Osteocyte (in vitro differentiated cells): ENCODE measurements at regions not wholly inside any gene's neighbourhood (a gene's known extent, or its start where the extent isn't known, plus 50 kb on each side); places are given as distances from the start of the nearest gene placed in this dataset.

Experiments
- DNase-seq: peaks from one replicate; pipeline ENCODE4 v3.0.0; 2021; ENCODE audit warnings: mixed read lengths; ENCODE audit not compliant: unreplicated experiment; ENCODE audit errors: extremely low spot score
- H3K27ac Mint-ChIP-seq: one replicate; pipeline ENCODE4 v1.8.0; 2021; ENCODE audit warnings: mild to moderate bottlenecking, mixed read lengths; ENCODE audit not compliant: unreplicated experiment
- H3K27me3 Mint-ChIP-seq: one replicate; pipeline ENCODE4 v1.8.0; 2021; ENCODE audit warnings: mixed read lengths; ENCODE audit not compliant: unreplicated experiment
- H3K36me3 Mint-ChIP-seq: one replicate; pipeline ENCODE4 v1.8.0; 2021; ENCODE audit warnings: mixed read lengths; ENCODE audit not compliant: unreplicated experiment
- H3K4me1 Mint-ChIP-seq: one replicate; pipeline ENCODE4 v1.8.0; 2021; ENCODE audit warnings: mixed read lengths; ENCODE audit not compliant: unreplicated experiment
- H3K4me3 Mint-ChIP-seq: one replicate; pipeline ENCODE4 v1.8.0; 2021; ENCODE audit warnings: mild to moderate bottlenecking, moderate library complexity, mixed read lengths; ENCODE audit not compliant: unreplicated experiment
- H3K9me3 Mint-ChIP-seq: one replicate; pipeline ENCODE4 v1.8.0; 2021; ENCODE audit warnings: mixed read lengths; ENCODE audit not compliant: unreplicated experiment
- CTCF ChIP-seq: fragments of 200-600 bp; sonication (generic); IDR thresholded peaks from 2 replicates; pipeline ENCODE4 v1.5.0; 2021; ENCODE audit warnings: antibody characterized with exemption, mild to moderate bottlenecking, moderate library complexity

- H3K27me3 Mint-ChIP-seq: no peaks in the 10 kb centered on the region
- DNase-seq: peak; percentile 49
- H3K4me1 Mint-ChIP-seq: no peaks in the 10 kb centered on the region
- no peaks in the 10 kb centered on the region for H3K36me3 Mint-ChIP-seq
- peaks cover 6% of the 10 kb centered on the region for H3K9me3 Mint-ChIP-seq
- no peak overlapping the region for H3K27ac Mint-ChIP-seq
- no peak for TF ChIP-seq CTCF
- H3K4me3 Mint-ChIP-seq: no peak overlapping the region
These were observed 190.6 kb downstream of the PTPN20 start for GRCh38 chr10:47101807-47102206.

GRCh38 chr10:47104151-47104605 is 192.9 kb downstream of the PTPN20 start:
- Mint-ChIP-seq H3K27ac (no peak overlapping the region), H3K4me1 (no peaks in the 10 kb centered on the region), H3K4me3 (no peak overlapping the region), H3K36me3 (no peaks in the 10 kb centered on the region), H3K9me3 (peaks cover 6% of the 10 kb centered on the region), H3K27me3 (no peaks in the 10 kb centered on the region)
- DNase-seq: peak; percentile 69
- no peak for TF ChIP-seq CTCF

- H3K36me3 Mint-ChIP-seq: no peaks in the 10 kb centered on the region
- H3K27ac Mint-ChIP-seq: no peak overlapping the region
- peaks cover 6% of the 10 kb centered on the region for H3K9me3 Mint-ChIP-seq
- no peaks in the 10 kb centered on the region for H3K27me3 Mint-ChIP-seq
- TF ChIP-seq CTCF: no peak
- H3K4me3 Mint-ChIP-seq: no peak overlapping the region
- DNase-seq: peak; percentile 80
- H3K4me1 Mint-ChIP-seq: no peaks in the 10 kb centered on the region
These were observed 193.7 kb downstream of the PTPN20 start for GRCh38 chr10:47104786-47105385.

GRCh38 chr10:47107007-47107747 is 192.8 kb upstream of the GDF10 start:
- Mint-ChIP-seq H3K4me1 (no peaks in the 10 kb centered on the region), H3K36me3 (no peaks in the 10 kb centered on the region), H3K4me3 (no peak overlapping the region), H3K9me3 (peaks cover 6% of the 10 kb centered on the region), H3K27me3 (peaks cover 8% of the 10 kb centered on the region), H3K27ac (no peak overlapping the region)
- DNase-seq: peak; percentile 64
- TF ChIP-seq CTCF: no peak

GRCh38 chr10:47109906-47110305 is 190.1 kb upstream of the GDF10 start:
- TF ChIP-seq CTCF: no peak
- H3K4me3 Mint-ChIP-seq: no peak overlapping the region
- H3K4me1 Mint-ChIP-seq: no peaks in the 10 kb centered on the region
- H3K27me3 Mint-ChIP-seq: peaks cover 11% of the 10 kb centered on the region
- no peak overlapping the region for H3K27ac Mint-ChIP-seq
- no peaks in the 10 kb centered on the region for H3K36me3 Mint-ChIP-seq
- H3K9me3 Mint-ChIP-seq: no peaks in the 10 kb centered on the region
- no peak for DNase-seq
